ENCODE measurements at regions not wholly inside any gene's neighbourhood (a gene's known extent, or its start where the extent isn't known, plus 50 kb on each side); places are given as distances from the start of the nearest gene placed in this dataset.

- Histone ChIP-seq H3K27me3 (no peaks in the 10 kb centered on the region), H3K9me3 (no peaks in the 10 kb centered on the region), H3K27ac (no peak overlapping the region), H3K36me3 (no peaks in the 10 kb centered on the region), H3K4me1 (peaks cover 0 to 2% of the 10 kb centered on the region in 2 donors), H3K4me3 (no peak overlapping the region)
- intact Hi-C loops (cut with DNase I; ENCODE audit: low total_unique reads): no loop called here
- DNase-seq (ENCODE audit: low spot score in 2 of 2): no peak
- no peak for TF ChIP-seq POLR2AphosphoS5 (IDR thresholded peaks at IDR 0.05)
- no peak for TF ChIP-seq CTCF (IDR thresholded peaks at IDR 0.05)
- no peak for TF ChIP-seq POLR2A (IDR thresholded peaks at IDR 0.05)
Measured at GRCh38 chr5:135234666-135235401, 164.2 kb downstream of the MACROH2A1 start.

- no peak for TF ChIP-seq POLR2AphosphoS5 (IDR thresholded peaks at IDR 0.05)
- TF ChIP-seq CTCF (IDR thresholded peaks at IDR 0.05): no peak
- TF ChIP-seq POLR2A (IDR thresholded peaks at IDR 0.05): no peak
- no peak overlapping the region for H3K27ac ChIP-seq
- H3K9me3 ChIP-seq: no peaks in the 10 kb centered on the region
- H3K4me1 ChIP-seq: peaks cover 0 to 2% of the 10 kb centered on the region in 2 donors
- H3K27me3 ChIP-seq: no peaks in the 10 kb centered on the region
- H3K4me3 ChIP-seq: no peak overlapping the region
- no peaks in the 10 kb centered on the region for H3K36me3 ChIP-seq
- DNase-seq (ENCODE audit: low spot score in 2 of 2): no peak
- intact Hi-C loops (cut with DNase I; ENCODE audit: low total_unique reads): no loop called here
Measured at GRCh38 chr5:135234242-135234641, 164.8 kb downstream of the MACROH2A1 start.

- intact Hi-C loops (cut with DNase I; ENCODE audit: low total_unique reads): no loop called here
- peak in 1 of 2 donors; percentile 51 for DNase-seq (ENCODE audit: low spot score in 2 of 2)
Measured at GRCh38 chr5:135233477-135233876, 165.6 kb downstream of the MACROH2A1 start.

GRCh38 chr5:135232958-135233357 is 166.1 kb downstream of the MACROH2A1 start:
- H3K36me3 ChIP-seq: no peaks in the 10 kb centered on the region
- H3K4me1 ChIP-seq: no peaks in the 10 kb centered on the region
- intact Hi-C loops (cut with DNase I; ENCODE audit: low total_unique reads): no loop called here
- H3K27ac ChIP-seq: no peak overlapping the region
- TF ChIP-seq CTCF (IDR thresholded peaks at IDR 0.05): no peak
- no peak for TF ChIP-seq POLR2A (IDR thresholded peaks at IDR 0.05)
- no peak for TF ChIP-seq POLR2AphosphoS5 (IDR thresholded peaks at IDR 0.05)
- H3K27me3 ChIP-seq: no peaks in the 10 kb centered on the region
- peak; percentile 26 to 43 for DNase-seq (ENCODE audit: low spot score in 2 of 2)
- no peak overlapping the region for H3K4me3 ChIP-seq
- no peaks in the 10 kb centered on the region for H3K9me3 ChIP-seq

More at GRCh38 chr5:135233477-135233876, 165.6 kb downstream of the MACROH2A1 start:
- TF ChIP-seq POLR2AphosphoS5 (IDR thresholded peaks at IDR 0.05): no peak
- no peak for TF ChIP-seq POLR2A (IDR thresholded peaks at IDR 0.05)
- no peak for TF ChIP-seq CTCF (IDR thresholded peaks at IDR 0.05)
- Histone ChIP-seq H3K27ac (no peak overlapping the region), H3K4me3 (no peak overlapping the region), H3K9me3 (no peaks in the 10 kb centered on the region), H3K36me3 (no peaks in the 10 kb centered on the region), H3K27me3 (no peaks in the 10 kb centered on the region), H3K4me1 (no peaks in the 10 kb centered on the region)

- no peaks in the 10 kb centered on the region for H3K9me3 ChIP-seq
- H3K4me3 ChIP-seq: no peak overlapping the region
- DNase-seq (ENCODE audit: low spot score in 2 of 2): no peak
- H3K27ac ChIP-seq: no peak overlapping the region
- H3K27me3 ChIP-seq: no peaks in the 10 kb centered on the region
- intact Hi-C loops (cut with DNase I; ENCODE audit: low total_unique reads): no loop called here
- H3K36me3 ChIP-seq: no peaks in the 10 kb centered on the region
- no peaks in the 10 kb centered on the region for H3K4me1 ChIP-seq
- TF ChIP-seq POLR2AphosphoS5 (IDR thresholded peaks at IDR 0.05) (no peak), POLR2A (IDR thresholded peaks at IDR 0.05) (no peak), CTCF (IDR thresholded peaks at IDR 0.05) (no peak)
Measured at GRCh38 chr5:135231289-135231688, 167.7 kb downstream of the MACROH2A1 start.

All from breast epithelium (tissue), 4 donors.